Pons (tissue), 1 donor: ENCODE measurements at regions not wholly inside any gene's neighbourhood (a gene's known extent, or its start where the extent isn't known, plus 50 kb on each side); places are given as distances from the start of the nearest gene placed in this dataset.
"Not testable (repeated sequence)": the region's sequence is repeated elsewhere in the genome, so short reads cannot be mapped to it uniquely, and the experiment has no call there.

Source experiments
- DNase-seq: peaks from one replicate; pipeline ENCODE4 v3.0.0-alpha.2; 2016; ENCODE audit warnings: low spot score

DNA sequence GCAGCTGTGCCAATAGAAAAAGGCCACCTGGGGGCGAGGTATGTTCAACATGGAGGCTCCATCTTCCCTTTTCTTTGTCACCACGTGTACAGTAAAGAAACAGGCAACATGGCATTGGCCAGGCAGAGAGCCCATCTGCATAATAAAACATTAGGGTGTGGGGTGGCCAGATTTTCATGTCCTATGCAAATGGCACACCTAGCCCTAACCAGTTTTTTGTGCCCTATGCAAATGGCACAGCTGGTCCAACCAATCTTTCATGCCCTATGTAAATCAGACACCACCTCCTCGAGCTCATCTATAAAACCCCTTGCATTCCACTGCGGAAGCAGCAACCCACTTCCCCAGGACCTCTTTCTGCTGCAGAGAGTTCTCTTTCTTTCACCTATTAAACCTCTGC lies 149.1 kb upstream of the RGS6 start:
- no peak for DNase-seq

DNA sequence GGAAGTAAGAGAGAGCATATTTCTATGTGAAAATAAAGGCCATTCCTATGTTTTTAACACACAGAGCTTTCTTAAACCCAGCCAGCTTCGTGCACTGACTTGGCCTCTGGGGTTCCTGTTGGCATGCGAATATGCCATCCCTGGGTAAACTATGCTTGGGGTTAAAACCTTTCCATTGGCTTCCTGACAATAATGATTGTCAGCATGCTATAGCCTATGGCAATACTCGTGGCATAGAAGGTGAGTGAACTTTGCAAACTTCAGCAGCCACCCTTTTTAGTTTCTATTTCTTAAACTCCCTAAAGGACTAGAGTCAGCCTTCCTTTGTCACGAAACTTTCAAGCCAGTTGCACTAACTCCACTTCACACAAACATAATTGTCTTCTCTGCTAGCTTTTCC lies 148.4 kb upstream of the RGS6 start:
- DNase-seq = no peak

DNA sequence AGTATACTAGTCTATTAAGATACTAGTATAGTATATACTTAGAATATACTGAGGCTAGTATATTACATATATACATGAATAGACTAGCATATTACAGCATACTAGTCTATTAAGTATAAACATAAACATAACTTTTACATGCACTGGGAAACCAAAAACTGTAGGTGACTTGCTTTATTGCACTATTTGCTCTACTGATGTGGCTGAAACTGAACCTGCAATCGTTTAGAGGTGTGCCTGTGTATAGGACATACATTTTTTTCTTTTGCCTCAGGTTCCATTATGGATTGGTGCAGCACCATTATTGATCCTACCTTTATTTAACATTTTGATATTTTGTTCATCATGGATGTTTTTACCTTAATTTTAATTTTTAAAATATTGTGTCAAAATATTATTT lies 143.2 kb upstream of the RGS6 start:
- DNase-seq = no peak

DNA sequence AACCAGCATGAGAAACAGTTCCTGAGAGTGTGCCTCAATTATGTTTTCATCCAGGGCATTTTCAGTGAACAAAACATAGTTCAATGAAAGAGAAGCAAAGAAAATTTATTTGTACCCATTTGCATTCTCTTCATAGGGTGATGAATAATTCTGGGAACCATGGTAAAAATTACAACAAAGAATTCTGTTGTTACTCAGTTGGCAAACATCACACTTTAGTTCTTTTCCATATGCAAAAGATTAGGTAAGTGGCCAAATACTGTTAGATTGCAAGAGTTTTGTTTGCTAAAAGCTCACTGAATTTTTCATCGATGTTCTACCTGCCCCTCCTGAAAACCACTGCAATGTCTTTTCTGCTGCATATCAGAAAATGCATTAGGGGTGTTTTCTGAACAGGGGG lies 132.4 kb upstream of the RGS6 start:
- DNase-seq = no peak

DNA sequence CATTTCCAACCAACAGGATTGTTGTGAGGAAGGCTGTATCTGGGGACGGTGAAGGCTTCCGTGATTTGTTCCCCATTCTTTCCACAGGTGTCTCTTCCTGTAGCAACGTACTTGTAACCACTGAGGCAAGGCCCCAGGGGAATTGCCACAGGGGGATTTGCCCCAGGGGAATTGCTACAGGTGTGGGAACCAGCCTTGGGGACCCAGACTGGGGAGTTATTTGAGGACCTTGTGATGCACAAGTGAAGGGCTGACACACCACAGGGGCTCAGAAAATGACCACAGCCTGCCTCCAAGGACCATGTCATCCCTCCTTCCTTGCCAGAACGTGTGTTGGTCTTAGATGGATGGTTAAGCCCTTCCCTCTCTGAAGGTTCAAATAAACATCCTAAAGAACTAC lies 131.4 kb upstream of the RGS6 start:
- DNase-seq = no peak

DNA sequence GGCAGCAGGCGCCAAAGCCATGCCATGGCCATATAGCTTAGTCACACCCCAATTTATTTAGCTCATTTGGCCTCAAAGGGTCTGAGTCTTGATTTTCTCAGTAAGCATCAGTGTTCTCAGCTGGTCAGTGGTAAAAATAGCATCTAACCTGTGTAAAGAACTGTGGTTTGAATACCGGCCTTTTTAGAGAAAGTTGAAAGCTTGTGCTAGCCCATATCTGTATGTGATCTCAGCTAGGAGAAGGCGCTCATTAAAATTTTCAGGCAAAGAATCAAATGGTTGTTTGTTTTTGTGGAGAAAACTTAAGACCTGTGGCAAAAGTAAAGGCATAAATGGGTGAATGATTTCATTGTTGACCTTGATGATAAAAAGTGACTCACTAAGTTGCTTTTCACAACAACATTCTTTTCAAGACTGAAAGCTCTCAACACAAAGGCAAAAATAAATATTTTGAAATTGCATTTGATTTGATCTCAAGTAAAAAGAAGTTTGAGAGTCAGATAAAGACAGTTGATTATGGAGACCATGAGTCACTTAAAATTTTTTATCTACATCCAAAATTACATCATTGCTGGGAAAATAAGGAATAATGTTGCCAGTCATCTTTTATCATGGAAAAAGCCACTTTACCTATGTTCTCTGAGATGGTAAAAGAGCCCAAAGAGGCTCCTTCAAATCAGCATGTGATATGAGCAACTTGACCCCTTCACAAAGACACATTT lies 128.5 kb upstream of the RGS6 start:
- DNase-seq = peak; percentile 14

DNA sequence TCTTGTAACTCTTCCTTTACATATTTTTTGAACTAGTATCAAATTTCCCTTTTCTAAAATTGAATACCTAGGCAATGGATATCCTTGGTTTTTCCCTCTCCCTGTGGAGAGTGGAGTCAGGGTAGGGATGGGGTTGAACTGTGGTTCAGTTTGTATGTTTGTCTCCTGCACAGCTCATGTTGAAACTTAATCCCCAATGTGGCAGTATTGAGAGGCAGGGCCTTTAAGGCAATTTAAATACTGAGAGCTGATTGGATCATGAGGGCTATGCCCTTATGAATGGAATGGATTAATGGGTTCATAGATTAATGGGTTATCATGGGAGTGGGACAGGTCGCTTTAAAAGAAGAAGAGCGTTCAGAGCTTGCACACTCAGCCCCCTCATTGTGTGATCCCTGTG lies 127.2 kb upstream of the RGS6 start:
- DNase-seq = no peak

DNA sequence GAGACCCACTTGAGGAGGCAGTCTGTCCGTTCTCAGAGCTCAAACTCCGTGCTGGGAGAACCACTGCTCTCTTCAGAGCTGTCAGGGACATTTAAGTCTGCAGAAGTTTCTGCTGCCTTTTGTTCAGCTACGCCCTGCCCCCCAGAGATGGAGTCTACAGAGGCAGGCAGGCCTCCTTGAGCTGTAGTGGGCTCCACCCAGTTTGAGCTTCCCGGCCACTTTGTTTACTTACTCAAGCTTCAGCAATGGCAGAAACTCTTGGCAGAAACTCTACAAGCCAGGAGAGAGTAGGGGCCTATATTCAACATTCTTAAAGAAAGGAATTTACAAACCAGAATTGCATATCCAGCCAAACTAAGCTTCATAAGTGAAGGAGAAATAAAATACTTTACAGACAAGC lies 125.2 kb upstream of the RGS6 start:
- not testable (repeated sequence) for DNase-seq

DNA sequence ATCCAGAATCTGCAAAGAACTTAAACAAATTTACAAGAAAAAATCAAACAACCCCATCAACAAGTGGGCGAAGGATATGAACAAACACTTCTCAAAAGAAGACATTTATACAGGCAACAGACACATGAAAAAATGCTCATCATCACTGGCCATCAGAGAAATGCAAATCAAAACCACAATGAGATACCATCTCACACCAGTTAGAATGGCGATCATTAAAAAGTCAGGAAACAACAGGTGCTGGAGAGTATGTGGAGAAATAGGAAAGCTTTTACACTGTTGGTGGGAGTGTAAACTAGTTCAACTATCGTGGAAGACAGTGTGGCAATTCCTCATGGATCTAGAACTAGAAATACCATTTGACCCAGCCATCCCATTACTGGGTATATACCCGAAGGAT lies 121.4 kb upstream of the RGS6 start:
- not testable (repeated sequence) for DNase-seq

DNA sequence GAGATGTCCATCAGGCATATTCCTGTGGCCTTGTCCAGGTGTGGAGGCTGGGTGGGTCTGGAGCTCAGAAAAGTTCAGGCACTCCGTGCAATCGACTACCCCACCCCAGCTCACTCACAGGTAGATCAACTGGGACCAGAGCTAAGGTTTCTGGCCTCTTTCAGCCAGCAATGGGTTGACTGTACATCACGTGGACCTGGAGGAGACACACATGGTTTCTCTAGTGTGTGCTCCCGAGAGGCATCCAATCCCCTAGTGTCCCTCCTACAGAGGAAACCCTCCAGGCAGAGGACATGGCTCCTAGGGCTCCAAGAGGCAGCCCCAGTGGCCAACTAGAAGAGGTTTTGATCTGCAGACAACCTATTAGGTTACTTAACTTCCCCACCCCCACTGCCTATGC lies 119.5 kb upstream of the RGS6 start:
- DNase-seq = no peak

DNA sequence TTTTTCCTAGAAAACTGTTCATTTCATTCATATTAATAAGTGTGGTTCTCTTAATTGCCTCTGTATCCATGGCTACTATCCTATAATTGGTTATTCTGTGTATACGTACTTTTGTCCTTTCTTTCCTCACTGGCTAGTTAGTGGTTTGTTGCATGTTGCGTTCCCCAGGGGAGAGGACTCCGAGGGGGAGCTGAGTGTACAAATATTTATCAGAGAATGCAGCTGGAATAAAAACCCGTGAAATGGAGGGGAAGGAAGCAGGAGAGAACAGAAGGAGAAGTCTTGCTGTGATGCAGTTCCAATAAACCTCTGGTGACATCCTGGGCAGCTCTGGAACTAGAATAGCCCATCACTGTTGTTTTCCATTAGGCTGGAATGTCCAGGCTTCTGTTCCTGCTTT lies 117.1 kb upstream of the RGS6 start:
- no peak for DNase-seq

DNA sequence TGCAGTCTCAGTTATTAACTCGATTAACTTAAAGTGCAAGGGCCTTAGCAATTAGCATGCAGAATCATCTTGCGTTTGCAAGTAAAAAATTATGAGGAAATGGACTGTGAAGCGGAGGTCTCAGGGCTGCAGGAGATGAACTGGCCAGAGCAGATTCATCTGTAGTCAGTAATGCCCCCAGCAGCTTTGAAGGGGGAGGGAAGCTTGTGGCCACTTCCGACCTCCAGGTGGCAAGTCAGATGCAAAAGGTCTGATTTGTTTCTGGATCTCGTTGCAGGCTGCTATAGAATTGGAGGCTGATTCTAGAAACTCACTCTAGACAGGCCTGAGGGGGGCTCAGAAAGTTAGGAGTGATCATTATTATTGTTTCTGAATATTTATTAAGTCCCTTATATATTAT lies 107.4 kb upstream of the RGS6 start:
- DNase-seq = no peak

DNA sequence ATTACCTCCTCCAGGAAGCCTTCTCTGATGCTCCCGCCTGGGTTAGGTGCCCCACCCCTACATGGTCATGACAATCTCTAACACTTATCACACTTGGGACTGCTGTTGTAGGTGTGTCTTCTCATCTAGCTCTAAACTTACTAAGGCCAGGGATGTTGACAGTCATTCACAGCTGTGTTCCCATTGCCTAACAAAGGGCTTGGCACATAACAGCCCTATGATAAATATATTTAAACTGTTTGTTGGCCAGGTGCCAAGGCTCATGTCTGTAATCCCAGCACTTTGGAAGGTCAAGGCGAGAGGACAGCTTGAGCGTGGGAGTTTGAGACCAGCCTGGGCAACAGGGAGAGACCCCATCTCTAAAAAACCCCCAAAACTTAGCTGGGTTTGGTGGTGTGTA lies 98.8 kb upstream of the RGS6 start:
- no peak for DNase-seq

DNA sequence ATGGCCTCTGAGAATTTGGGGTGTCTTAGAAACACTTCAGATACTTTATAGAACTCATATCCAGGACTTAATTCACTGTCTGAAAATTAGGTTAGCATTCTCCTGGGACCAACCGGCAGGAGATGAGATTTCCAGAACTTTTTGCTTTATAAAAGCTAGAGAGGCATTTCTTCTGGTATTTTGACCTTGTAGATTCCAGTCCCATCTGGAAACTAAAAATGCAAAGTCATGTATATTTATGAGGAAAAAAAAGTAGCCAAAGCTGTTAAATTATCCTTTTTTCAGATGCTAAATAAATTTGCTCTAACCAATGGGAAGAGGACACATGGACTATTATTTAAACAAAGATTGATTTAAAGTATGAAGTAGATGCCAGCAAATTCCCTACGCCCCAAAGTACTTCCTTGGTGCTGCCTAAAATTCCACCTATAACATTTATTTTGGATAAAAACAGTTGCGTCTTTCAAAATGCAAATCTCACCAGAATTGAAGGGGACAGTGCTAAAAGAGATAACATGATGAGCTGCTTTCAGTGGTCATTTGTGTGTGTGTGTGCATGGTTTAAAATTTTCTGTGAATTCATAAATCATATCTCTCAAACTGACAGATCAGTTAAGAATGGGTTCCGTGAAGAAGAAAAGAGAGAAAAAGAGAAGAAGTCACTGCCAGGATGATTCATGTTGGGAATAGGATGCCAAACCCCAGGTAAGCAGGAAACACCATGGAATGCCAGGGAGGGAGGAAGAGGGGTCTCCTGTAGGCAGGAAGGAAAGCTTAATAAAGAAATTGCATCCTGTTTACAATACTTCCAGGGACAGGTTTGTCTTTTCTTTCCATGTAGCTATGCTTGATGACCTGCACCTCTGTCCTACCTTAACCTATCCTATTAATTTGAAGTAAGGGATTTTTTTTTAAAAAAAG lies 97.7 kb upstream of the RGS6 start:
- no peak for DNase-seq

DNA sequence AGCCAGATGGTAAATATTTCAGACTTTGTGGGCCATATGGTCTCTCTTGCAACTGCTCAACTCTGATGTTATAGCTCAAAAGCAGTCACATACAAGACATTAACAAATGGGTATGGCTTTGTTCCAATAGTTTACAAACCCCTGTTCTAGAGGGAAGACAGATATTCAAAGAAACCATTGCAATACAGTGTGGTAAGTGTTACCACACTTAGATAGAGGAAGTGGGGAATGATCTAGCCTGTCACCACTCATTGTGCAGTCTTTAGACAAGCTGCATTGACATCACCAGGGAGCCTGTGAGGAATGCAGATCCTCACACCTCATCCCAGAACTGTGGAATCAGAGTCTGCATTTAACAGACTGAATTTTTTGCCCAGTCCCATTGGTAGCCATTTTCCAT lies 80.0 kb upstream of the RGS6 start:
- no peak for DNase-seq

DNA sequence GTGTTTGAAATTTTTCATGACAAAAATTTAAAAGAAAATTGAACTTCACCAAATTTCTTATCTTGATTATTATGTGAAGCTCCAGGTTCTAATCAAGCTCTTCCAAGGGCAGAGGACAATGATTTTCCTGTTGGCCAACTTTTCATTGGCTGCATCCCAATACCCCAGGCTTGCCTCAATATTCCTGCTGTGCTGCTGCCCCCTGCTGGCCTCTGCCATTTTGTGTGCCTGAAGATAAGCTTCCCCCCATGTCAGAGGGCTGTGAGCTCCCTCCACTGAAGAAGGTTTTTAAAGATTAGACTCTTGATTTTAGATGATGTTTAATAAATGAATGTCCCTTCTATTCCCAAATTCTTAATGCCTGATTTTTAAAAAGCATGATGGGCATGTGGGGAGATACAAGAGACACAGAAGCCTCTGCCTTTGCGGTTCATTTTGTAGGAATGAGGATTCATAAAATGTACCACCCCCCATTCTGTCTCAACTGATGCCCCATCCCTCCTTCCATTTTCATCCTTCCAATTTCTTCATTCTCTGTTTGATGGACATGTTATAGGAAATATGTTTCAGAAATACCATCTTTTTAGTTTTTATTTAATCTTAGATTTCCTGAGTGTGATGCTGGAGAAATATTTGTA lies 76.7 kb upstream of the RGS6 start:
- DNase-seq = peak; percentile 22

DNA sequence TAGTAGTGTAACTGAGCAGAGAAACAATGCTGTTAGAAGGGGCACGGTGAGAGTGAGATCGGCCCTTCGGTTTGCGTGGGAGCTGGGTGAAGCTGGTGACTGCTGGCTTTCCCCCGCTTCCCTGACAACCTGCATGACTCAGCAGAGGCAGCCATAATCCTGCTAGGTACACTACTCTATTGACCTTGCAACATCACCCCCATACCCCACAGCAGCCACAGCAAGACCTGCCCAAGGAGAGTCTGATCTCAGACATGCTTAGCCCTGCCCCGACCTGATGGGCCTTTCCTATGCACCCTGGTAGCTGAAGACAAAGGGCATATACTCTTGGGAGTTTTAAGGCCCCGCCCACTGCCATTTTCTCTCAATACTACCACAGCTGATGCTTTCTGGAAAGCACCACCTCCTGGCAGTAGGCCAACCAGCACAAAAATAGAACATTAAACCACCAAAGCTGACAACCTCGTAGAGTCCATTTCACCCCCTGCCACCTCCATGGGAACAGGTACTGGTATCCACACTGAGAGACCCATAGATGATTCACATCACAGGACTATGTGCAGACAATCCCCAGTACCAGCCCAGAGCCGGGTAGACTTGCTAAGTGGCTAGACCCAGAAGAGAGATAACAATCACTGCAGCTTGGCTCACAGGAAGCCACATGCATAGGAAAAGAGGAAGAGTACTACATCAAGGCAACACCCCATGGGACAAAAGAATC lies 75.9 kb upstream of the RGS6 start:
- DNase-seq = no peak

DNA sequence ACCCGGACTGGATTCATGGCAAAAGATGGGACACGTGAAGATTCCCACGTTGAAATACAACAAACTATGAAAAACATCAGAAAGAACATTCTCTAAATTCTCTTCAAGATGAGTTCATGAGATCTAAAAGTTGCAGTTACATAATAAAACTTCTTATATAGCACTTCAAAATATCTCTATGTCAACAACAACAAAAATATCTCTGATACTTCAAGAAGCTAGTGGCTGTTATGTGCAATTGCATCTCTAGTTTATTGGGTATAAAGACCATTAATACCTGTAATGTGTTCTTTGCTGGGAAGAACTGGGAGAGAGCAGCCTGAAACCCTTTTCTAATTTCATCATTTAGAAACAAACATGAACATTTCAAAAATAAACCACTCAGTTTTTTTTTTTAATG lies 69.2 kb upstream of the RGS6 start:
- DNase-seq = no peak

DNA sequence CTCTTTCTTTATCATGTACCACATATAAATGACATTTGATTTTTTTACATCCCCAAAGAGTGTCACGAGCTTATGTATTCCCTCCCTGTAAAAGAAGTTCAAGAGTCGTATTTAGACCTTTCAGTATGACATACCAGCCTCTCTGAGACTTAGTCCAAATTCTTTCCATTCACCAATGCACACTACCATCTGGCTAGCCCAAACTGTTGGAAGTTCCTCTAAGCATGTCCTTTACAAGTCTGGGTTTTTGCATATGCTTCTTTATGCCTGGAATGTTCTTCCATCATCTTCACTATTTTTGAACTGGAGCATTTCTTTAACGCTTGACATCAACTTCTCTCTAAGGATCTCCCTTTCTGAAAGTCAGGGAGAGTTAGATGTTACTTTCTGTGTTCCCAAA lies 68.5 kb upstream of the RGS6 start:
- no peak for DNase-seq
